ENCODE measurements at regions not wholly inside any gene's neighbourhood (a gene's known extent, or its start where the extent isn't known, plus 50 kb on each side); places are given as distances from the start of the nearest gene placed in this dataset.

DNA sequence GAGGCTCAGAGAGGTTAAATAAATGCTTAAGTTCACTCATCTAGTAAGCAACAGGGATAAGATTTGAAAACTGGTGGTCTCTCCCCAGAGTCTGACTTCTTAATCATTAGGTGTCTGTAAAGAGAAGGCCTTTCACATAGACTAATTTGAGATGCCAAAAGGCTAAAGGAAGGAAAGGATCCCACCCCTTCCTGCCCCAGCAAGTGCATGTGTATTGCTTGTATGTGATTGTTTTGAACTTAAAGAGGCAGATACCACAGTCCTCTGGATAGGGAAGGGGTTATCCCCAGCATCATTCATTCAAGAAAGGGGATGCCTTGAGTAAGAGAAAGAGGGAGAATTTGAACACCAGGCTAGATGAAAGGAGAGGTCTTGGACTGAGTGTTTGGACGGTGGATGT is 192.0 kb downstream of the OGFRL1 start:
- Mint-ChIP-seq H3K4me3 (ENCODE audit: unreplicated experiment) (no peak overlapping the region), H3K27ac (ENCODE audit: low read depth, unreplicated experiment) (no peak overlapping the region), H3K9me3 (ENCODE audit: unreplicated experiment) (no peaks in the 10 kb centered on the region), H3K27me3 (ENCODE audit: insufficient read depth, unreplicated experiment) (no peaks in the 10 kb centered on the region), H3K36me3 (ENCODE audit: insufficient read depth, unreplicated experiment) (no peaks in the 10 kb centered on the region), H3K4me1 (ENCODE audit: insufficient read depth, unreplicated experiment) (peaks cover 17% of the 10 kb centered on the region)
- TF ChIP-seq, protein P1, sequence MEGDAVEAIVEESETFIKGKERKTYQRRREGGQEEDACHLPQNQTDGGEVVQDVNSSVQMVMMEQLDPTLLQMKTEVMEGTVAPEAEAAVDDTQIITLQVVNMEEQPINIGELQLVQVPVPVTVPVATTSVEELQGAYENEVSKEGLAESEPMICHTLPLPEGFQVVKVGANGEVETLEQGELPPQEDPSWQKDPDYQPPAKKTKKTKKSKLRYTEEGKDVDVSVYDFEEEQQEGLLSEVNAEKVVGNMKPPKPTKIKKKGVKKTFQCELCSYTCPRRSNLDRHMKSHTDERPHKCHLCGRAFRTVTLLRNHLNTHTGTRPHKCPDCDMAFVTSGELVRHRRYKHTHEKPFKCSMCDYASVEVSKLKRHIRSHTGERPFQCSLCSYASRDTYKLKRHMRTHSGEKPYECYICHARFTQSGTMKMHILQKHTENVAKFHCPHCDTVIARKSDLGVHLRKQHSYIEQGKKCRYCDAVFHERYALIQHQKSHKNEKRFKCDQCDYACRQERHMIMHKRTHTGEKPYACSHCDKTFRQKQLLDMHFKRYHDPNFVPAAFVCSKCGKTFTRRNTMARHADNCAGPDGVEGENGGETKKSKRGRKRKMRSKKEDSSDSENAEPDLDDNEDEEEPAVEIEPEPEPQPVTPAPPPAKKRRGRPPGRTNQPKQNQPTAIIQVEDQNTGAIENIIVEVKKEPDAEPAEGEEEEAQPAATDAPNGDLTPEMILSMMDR (IDR thresholded peaks at IDR 0.05; ENCODE audit: unreplicated experiment), result no peak
- CTCF ChIA-PET, result interaction anchor here (0.7 kb wide), 1 partner anchor 1112 kb away, joined by 3 read pairs; no protein-coding TSS in a partner anchor
- no peak for DNase-seq (ENCODE audit: unreplicated experiment)
- intact Hi-C loops (cut with micrococcal nuclease), result no loop called here
- POLR2A ChIA-PET, result no interaction called here
- BruUV-seq (replicated peaks), result no TSS peak

DNA sequence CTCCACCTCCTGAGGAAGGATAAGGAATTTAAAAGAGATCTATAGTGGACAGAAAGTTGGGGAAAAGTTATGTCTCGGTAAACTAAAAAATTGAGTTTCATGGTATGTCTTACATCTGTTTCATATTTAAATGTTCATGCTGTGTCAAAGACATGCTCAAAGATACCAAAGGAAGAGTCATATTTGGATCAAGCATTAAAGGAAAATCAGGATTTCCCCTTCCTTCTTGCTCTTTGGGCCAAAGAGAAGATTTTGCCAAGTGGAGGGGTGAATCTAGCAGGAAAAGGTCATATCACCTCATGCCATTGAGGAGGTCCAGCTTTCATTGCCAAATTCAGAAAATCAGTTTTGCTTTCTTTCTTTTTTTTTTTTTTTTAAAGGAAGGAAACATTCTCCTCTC is 192.4 kb downstream of the OGFRL1 start:
- Mint-ChIP-seq H3K27me3 (ENCODE audit: insufficient read depth, unreplicated experiment) (no peaks in the 10 kb centered on the region), H3K4me3 (ENCODE audit: unreplicated experiment) (no peak overlapping the region), H3K4me1 (ENCODE audit: insufficient read depth, unreplicated experiment) (peaks cover 17% of the 10 kb centered on the region), H3K27ac (ENCODE audit: low read depth, unreplicated experiment) (no peak overlapping the region), H3K9me3 (ENCODE audit: unreplicated experiment) (no peaks in the 10 kb centered on the region), H3K36me3 (ENCODE audit: insufficient read depth, unreplicated experiment) (no peaks in the 10 kb centered on the region)
- ChIA-PET POLR2A (no interaction called here), CTCF (interaction anchor here (2.0 to 2.8 kb wide), 3 partner anchors 10 to 98 kb away, joined by 7 to 16 read pairs (median 16); no protein-coding TSS in a partner anchor)
- intact Hi-C loops (cut with micrococcal nuclease), result no loop called here
- BruUV-seq (replicated peaks), result no TSS peak
- no peak for DNase-seq (ENCODE audit: unreplicated experiment)
- TF ChIP-seq, protein P1 (IDR thresholded peaks at IDR 0.05; ENCODE audit: unreplicated experiment), result no peak

DNA sequence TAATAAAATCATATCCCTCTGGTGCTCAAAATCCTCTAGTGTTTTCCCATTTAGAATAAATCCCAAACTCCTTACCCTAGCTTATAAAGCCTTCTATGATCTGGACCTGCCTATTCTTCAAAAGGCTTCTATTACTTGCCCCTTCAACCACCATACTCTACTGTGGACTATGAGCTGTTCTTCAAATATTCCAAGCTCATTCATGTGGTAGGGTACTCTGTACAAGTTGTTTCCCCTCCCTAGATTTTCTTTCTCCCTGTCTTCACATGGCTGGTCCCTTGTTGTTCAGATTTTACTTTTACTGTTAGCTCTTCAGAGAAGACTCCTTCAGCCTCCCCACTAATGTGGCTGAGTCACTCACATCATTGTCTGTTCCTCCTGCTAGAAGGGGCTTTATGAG is 193.2 kb downstream of the OGFRL1 start:
- Mint-ChIP-seq H3K36me3 (ENCODE audit: insufficient read depth, unreplicated experiment) (no peaks in the 10 kb centered on the region), H3K4me3 (ENCODE audit: unreplicated experiment) (no peak overlapping the region), H3K27me3 (ENCODE audit: insufficient read depth, unreplicated experiment) (no peaks in the 10 kb centered on the region), H3K9me3 (ENCODE audit: unreplicated experiment) (no peaks in the 10 kb centered on the region), H3K4me1 (ENCODE audit: insufficient read depth, unreplicated experiment) (peaks cover 17% of the 10 kb centered on the region), H3K27ac (ENCODE audit: low read depth, unreplicated experiment) (no peak overlapping the region)
- TF ChIP-seq, protein P1 (IDR thresholded peaks at IDR 0.05; ENCODE audit: unreplicated experiment), result no peak
- ChIA-PET POLR2A (no interaction called here), CTCF (interaction anchor here (0.6 to 2.8 kb wide), 8 partner anchors 9 to 302 kb away, joined by 3 to 18 read pairs (median 12); no protein-coding TSS in a partner anchor)
- DNase-seq (ENCODE audit: unreplicated experiment), result no peak
- no TSS peak for BruUV-seq (replicated peaks)
- intact Hi-C loops (cut with micrococcal nuclease), result loop anchor here (1.0 to 2.0 kb wide), 2 partner anchors 61 to 98 kb away; no protein-coding TSS in a partner anchor

DNA sequence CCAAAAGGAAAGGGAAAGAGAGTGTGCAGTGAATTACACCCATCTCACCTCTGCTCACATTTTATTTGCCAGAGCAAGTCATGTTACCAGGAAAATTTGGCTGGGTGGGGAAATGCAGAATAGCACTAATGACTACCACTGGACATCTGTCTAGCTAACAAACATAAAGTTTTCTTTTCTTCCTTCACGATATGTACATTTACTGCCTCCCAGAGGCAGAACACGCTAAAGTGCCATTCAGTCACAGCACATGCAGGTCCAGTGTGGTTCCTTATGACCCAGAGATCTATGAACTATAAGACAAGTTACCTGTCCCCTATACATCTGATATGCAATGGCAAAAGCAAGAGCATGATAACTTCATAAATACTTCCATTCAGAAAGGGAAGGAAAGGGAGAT is 194.1 kb downstream of the OGFRL1 start:
- H3K4me1 Mint-ChIP-seq (ENCODE audit: insufficient read depth, unreplicated experiment), result peaks cover 17% of the 10 kb centered on the region
- intact Hi-C loops (cut with micrococcal nuclease), result loop anchor here (1.0 to 2.0 kb wide), 2 partner anchors 62 to 98 kb away; no protein-coding TSS in a partner anchor
- peak; percentile 26 for DNase-seq (ENCODE audit: unreplicated experiment)
- no peaks in the 10 kb centered on the region for H3K36me3 Mint-ChIP-seq (ENCODE audit: insufficient read depth, unreplicated experiment)
- TF ChIP-seq, protein P1 (IDR thresholded peaks at IDR 0.05; ENCODE audit: unreplicated experiment), result peak; percentile 36
- H3K9me3 Mint-ChIP-seq (ENCODE audit: unreplicated experiment), result no peaks in the 10 kb centered on the region
- no TSS peak for BruUV-seq (replicated peaks)
- POLR2A ChIA-PET, result no interaction called here
- H3K4me3 Mint-ChIP-seq (ENCODE audit: unreplicated experiment), result no peak overlapping the region
- H3K27ac Mint-ChIP-seq (ENCODE audit: low read depth, unreplicated experiment), result no peak overlapping the region
- no peaks in the 10 kb centered on the region for H3K27me3 Mint-ChIP-seq (ENCODE audit: insufficient read depth, unreplicated experiment)
- CTCF ChIA-PET, result interaction anchor here (0.7 to 2.8 kb wide), 9 partner anchors 8 to 103 kb away, joined by 3 to 18 read pairs (median 7); no protein-coding TSS in a partner anchor
